Mucosa of descending colon (tissue), 3 donors: ENCODE measurements at regions not wholly inside any gene's neighbourhood (a gene's known extent, or its start where the extent isn't known, plus 50 kb on each side); places are given as distances from the start of the nearest gene placed in this dataset.

Experiments used
- ATAC-seq: fragments of 200-7000 bp; cut with Tn5 transposase; one replicate; pipeline ENCODE4 v1.9.1; 2020; ENCODE audit warnings: mild to moderate bottlenecking, moderate library complexity
- DNase-seq, 3 donors: peaks; one replicate each; pipeline ENCODE4 v3.0.0-alpha.2; 2020
- H3K36me3 ChIP-seq: fragments of 200-600 bp; one replicate; pipeline ENCODE4 v1.8.0; 2021; ENCODE audit warnings: low read depth, mild to moderate bottlenecking
- H3K4me1 ChIP-seq: fragments of 200-600 bp; one replicate; pipeline ENCODE4 v1.8.0; 2021; ENCODE audit warnings: low read depth, mild to moderate bottlenecking
- H3K4me3 ChIP-seq: fragments of 200-600 bp; one replicate; pipeline ENCODE4 v1.8.0; 2021; ENCODE audit warnings: mild to moderate bottlenecking
- H3K9me3 ChIP-seq: fragments of 200-600 bp; one replicate; pipeline ENCODE4 v1.8.0; 2021; ENCODE audit warnings: mild to moderate bottlenecking
- intact Hi-C, 2 donors: fragments of 100-400 bp; cut with DNase I in 1 of 2; cut with micrococcal nuclease in 1 of 2; formaldehyde crosslinking; loops; one replicate each; pipeline versions ENCODE4 v1.11.0 to v1.11.1; 2022; cut with DNase I, micrococcal nuclease
- TF ChIP-seq, protein P1 (sequence below): fragments of 200-600 bp; IDR thresholded peaks from one replicate; pipeline ENCODE4 v1.8.0; 2022; ENCODE audit warnings: antibody characterized with exemption, mild to moderate bottlenecking
- donor health status: DM: no; HTN: no; CAD: no; lungs with moderate emphysema.
- donor health status: DM: no; HTN: no; CAD: no.
- donor health status: DM: no; HTN: yes; CAD: no.

DNA sequence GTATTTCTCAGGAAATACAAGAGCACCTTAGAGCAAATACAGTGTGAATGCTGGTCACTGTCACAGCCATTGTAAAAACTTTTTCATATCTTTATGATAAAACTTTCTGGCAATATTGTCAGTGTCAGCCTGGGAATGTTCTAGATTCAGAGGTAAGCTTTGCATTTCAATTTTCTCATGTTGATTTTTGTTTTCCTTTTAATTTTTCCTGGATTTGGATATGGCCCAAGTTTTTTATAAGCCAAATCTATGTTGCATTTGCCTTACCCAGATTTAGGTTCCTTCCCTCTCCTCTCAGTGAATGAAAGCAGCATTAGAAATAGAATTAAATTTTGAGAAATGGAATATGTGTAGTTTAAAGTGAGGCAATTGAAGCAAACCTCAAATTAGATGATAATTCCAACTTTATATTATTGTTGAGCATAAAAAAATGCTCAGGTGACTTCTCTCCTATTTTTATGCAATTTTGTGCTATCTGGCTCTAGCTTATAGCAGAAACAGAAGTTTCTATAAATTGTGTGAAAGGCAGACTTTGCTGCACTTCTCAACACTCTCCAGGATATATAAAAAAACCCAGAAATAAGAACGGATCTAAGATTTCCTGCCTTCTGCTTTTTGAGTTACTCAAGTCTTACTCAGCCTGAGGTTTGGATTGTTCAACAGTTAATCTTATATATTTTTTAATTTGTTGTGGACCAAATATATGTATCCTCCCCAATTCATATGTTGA is 368.2 kb upstream of the PRICKLE1 start:
- Histone ChIP-seq H3K9me3 (peaks cover 34% of the 10 kb centered on the region), H3K4me3 (no peak overlapping the region), H3K4me1 (no peaks in the 10 kb centered on the region), H3K36me3 (no peaks in the 10 kb centered on the region)
- DNase-seq (no peak), ATAC-seq (no peak)
- intact Hi-C loops: no loop called here
- TF ChIP-seq, protein P1, sequence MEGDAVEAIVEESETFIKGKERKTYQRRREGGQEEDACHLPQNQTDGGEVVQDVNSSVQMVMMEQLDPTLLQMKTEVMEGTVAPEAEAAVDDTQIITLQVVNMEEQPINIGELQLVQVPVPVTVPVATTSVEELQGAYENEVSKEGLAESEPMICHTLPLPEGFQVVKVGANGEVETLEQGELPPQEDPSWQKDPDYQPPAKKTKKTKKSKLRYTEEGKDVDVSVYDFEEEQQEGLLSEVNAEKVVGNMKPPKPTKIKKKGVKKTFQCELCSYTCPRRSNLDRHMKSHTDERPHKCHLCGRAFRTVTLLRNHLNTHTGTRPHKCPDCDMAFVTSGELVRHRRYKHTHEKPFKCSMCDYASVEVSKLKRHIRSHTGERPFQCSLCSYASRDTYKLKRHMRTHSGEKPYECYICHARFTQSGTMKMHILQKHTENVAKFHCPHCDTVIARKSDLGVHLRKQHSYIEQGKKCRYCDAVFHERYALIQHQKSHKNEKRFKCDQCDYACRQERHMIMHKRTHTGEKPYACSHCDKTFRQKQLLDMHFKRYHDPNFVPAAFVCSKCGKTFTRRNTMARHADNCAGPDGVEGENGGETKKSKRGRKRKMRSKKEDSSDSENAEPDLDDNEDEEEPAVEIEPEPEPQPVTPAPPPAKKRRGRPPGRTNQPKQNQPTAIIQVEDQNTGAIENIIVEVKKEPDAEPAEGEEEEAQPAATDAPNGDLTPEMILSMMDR: no peak

DNA sequence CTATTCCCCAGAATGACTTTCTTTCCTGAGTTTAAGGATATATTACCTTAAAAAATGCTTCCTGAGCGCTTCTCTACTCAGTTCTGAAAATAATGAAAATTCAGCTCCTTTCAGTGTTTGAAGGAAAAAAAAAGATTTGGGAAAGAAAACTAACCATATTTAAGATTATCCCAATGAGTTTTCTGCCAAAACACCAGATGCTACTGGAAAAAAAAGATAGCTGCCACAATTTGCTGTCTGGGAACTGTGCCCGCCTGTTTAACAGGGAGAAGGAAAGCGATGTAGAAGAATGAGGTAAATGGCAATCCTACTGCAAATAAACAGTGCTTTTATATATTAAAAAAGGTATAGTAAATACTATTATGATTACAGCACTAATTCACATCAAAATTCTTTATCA is 367.6 kb upstream of the PRICKLE1 start:
- intact Hi-C loops: no loop called here
- DNase-seq: no peak
- Histone ChIP-seq H3K9me3 (peaks cover 34% of the 10 kb centered on the region), H3K4me1 (no peaks in the 10 kb centered on the region), H3K36me3 (no peaks in the 10 kb centered on the region), H3K4me3 (no peak overlapping the region)
- ATAC-seq: no peak
- TF ChIP-seq, protein P1: no peak

DNA sequence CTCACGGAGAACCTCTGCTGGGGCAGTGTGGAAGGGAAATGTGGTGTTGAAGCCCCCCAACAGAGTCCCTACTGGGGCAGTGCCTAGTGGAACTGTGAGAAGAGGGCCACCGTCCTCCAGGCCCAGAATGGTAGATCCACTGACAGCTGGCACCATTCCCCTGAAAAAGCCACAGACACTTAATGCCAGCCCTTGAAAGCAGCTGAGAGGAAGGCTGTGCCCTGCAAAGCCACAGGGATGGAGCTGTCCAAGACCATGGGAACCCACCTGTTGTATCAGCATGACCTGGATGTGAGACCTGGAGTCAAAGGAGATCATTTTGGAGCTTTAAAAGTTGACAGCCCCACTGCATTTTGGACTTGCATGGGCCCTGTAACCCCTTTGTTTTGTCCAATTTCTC is 363.5 kb upstream of the PRICKLE1 start:
- Histone ChIP-seq H3K4me3 (no peak overlapping the region), H3K9me3 (peaks cover 24% of the 10 kb centered on the region), H3K36me3 (no peaks in the 10 kb centered on the region), H3K4me1 (no peaks in the 10 kb centered on the region)
- ATAC-seq (no peak), DNase-seq (no peak)
- intact Hi-C loops: no loop called here
- TF ChIP-seq, protein P1: no peak

DNA sequence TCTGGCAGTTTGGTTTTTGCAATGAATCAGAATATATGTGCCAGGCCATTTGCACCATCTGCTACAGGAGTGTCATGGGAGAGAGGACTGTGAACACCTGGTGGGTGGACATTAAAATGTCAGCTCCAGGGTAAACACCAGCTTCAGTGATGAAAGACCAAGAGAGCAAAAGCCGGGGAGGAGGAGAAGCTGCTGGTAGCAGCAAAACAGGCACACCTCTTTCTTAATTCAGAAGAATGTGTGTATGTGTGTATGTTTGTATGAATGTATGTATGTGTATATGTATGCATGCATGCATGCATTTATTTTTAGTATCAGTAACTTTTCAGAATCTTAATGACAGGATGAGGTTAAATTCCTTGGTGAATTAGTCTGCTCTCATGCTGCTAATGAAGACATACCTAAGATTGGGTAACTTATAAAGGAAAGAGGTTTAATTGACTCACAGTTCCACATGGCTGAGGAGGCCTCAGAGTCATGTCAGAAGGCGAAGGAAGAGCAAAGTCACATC is 357.4 kb upstream of the PRICKLE1 start:
- TF ChIP-seq, protein P1: no peak
- Histone ChIP-seq H3K4me3 (no peak overlapping the region), H3K36me3 (no peaks in the 10 kb centered on the region), H3K4me1 (no peaks in the 10 kb centered on the region), H3K9me3 (peaks cover 24% of the 10 kb centered on the region)
- intact Hi-C loops: no loop called here
- DNase-seq: no peak
- no peak for ATAC-seq

DNA sequence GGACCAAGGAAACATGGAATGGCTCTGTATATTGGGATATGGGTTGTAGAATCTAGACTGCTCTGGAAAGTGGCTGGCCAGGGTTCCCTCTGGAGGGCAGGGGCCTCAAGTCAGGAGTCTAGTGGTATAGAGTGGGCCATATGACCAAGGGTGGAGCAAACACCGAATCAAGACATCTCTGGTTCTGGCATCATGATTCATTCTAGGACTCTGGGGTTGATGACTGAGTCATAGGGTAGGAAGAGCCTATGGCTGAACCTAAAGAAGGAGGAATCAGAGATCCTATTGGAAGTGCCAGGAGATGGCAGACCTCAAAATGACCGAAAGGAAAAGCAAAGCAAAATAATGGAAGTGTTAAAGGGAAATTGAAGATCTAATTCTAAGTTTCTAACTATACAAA is 356.4 kb upstream of the PRICKLE1 start:
- ATAC-seq: no peak

More for the DNA sequence above, 356.4 kb upstream of the PRICKLE1 start:
- Histone ChIP-seq H3K9me3 (peaks cover 28% of the 10 kb centered on the region), H3K4me1 (no peaks in the 10 kb centered on the region), H3K4me3 (no peak overlapping the region), H3K36me3 (no peaks in the 10 kb centered on the region)
- no peak for DNase-seq
- intact Hi-C loops: no loop called here
- TF ChIP-seq, protein P1: no peak
